Esophagus muscularis mucosa (tissue), 4 donors: ENCODE measurements at regions not wholly inside any gene's neighbourhood (a gene's known extent, or its start where the extent isn't known, plus 50 kb on each side); places are given as distances from the start of the nearest gene placed in this dataset.

Experiments
- DNase-seq: peaks from one replicate; pipeline ENCODE4 v3.0.0-alpha.2; 2017; ENCODE audit errors: extremely low spot score
- H3K27ac ChIP-seq, 4 donors: fragments of 200-600 bp; sonication (generic); replicated peaks in 1 of 4; 1 replicate in 3 of 4; 2 replicates in 1 of 4; pipeline ENCODE4 v1.5.1; 2016 to 2019; ENCODE audit warnings: mild to moderate bottlenecking in 1 of 4
- H3K27me3 ChIP-seq, 4 donors: fragments of 200-600 bp; sonication (generic); one replicate each; pipeline versions ENCODE4 v1.5.1 to v1.6.0; 2016 to 2019
- H3K36me3 ChIP-seq, 4 donors: fragments of 200-600 bp; sonication (generic); one replicate each; pipeline ENCODE4 v1.5.1; 2016 to 2019
- H3K4me1 ChIP-seq, 4 donors: fragments of 200-600 bp; sonication (generic); one replicate each; pipeline ENCODE4 v1.5.1; 2016 to 2019
- H3K4me3 ChIP-seq, 4 donors: fragments of 200-600 bp; sonication (generic); 1 replicate in 2 of 4; 2 replicates in 2 of 4; pipeline ENCODE4 v1.5.1; 2016 to 2019; ENCODE audit warnings: mild to moderate bottlenecking in 4 of 4, moderate library complexity in 1 of 4
- H3K9me3 ChIP-seq, 4 donors: fragments of 200-600 bp; sonication (generic); 1 replicate in 3 of 4; 2 replicates in 1 of 4; pipeline ENCODE4 v1.5.1; 2016 to 2019
- CTCF ChIP-seq, 3 experiments: fragments of 200-600 bp in 2 of 3; fragments of 450-650 bp in 1 of 3; sonication (generic) in 2 of 3; IDR thresholded peaks; one replicate each; pipeline ENCODE4 v1.5.1; 2017 to 2019; ENCODE audit warnings: antibody characterized with exemption in 3 of 3, mild to moderate bottlenecking in 2 of 3, moderate library complexity in 1 of 3
- EP300 ChIP-seq: sonication (generic); formaldehyde crosslinking; IDR thresholded peaks from one replicate; pipeline ENCODE4 v1.6.1; 2017; ENCODE audit warnings: antibody characterized with exemption
- POLR2A ChIP-seq: fragments of 450-650 bp; IDR thresholded peaks from one replicate; pipeline ENCODE4 v1.6.1; 2017; ENCODE audit warnings: antibody characterized with exemption, moderate library complexity, mild to moderate bottlenecking, low read depth
- POLR2AphosphoS5 ChIP-seq, 2 donors: sonication (generic); formaldehyde crosslinking; IDR thresholded peaks; one replicate each; pipeline ENCODE4 v1.6.1; 2017; ENCODE audit warnings: antibody characterized with exemption in 2 of 2
- WGBS: methylation state at CpG from one replicate; pipeline ENCODE4 v1.1.5; 2018; 5-methylcytosine and 5-hydroxymethylcytosine counted together
- intact Hi-C: fragments of 100-400 bp; cut with DNase I; formaldehyde crosslinking; loops from one replicate; pipeline ENCODE4 v1.15.1; 2023

GRCh38 chr18:78724214-78724914 lies 255.3 kb upstream of the SALL3 start:
- Histone ChIP-seq H3K4me1 (peaks cover 0 to 15% (median 12%) of the 10 kb centered on the region in 4 donors), H3K27me3 (no peaks in the 10 kb centered on the region), H3K27ac (no peak overlapping the region), H3K4me3 (no peak overlapping the region), H3K9me3 (no peaks in the 10 kb centered on the region), H3K36me3 (no peaks in the 10 kb centered on the region)
- TF ChIP-seq POLR2A, result no peak
- TF ChIP-seq EP300, result no peak
- TF ChIP-seq POLR2AphosphoS5 (IDR thresholded peaks at IDR 0.05), result no peak
- no peak for TF ChIP-seq CTCF (IDR thresholded peaks at IDR 0.05)
- no peak for DNase-seq
- intact Hi-C loops, result no loop called here
- WGBS, result 72% methylated on average over 15 of the region's 15 CpGs

- no peak for DNase-seq
- Histone ChIP-seq H3K4me1 (peaks cover 0 to 13% (median 11%) of the 10 kb centered on the region in 4 donors), H3K9me3 (no peaks in the 10 kb centered on the region), H3K27ac (no peak overlapping the region), H3K4me3 (no peak overlapping the region), H3K27me3 (no peaks in the 10 kb centered on the region), H3K36me3 (no peaks in the 10 kb centered on the region)
- WGBS, result 89% methylated on average over 10 of the region's 10 CpGs
- TF ChIP-seq CTCF (IDR thresholded peaks at IDR 0.05) (no peak), POLR2AphosphoS5 (IDR thresholded peaks at IDR 0.05) (no peak), EP300 (no peak), POLR2A (no peak)
- intact Hi-C loops, result no loop called here
Observed at GRCh38 chr18:78725426-78725825, 254.2 kb upstream of the SALL3 start.

- H3K4me3 ChIP-seq, result no peak overlapping the region
- 91% methylated on average over 50 of the region's 50 CpGs for WGBS
- TF ChIP-seq EP300 (no peak), CTCF (IDR thresholded peaks at IDR 0.05) (no peak), POLR2AphosphoS5 (IDR thresholded peaks at IDR 0.05) (no peak), POLR2A (no peak)
- no peak for DNase-seq
- H3K4me1 ChIP-seq, result peaks cover 0 to 2% (median under 1%) of the 10 kb centered on the region in 4 donors
- no peaks in the 10 kb centered on the region for H3K36me3 ChIP-seq
- H3K9me3 ChIP-seq, result no peaks in the 10 kb centered on the region
- no peak overlapping the region for H3K27ac ChIP-seq
- intact Hi-C loops, result no loop called here
- H3K27me3 ChIP-seq, result peaks cover 0 to 5% (median 0%) of the 10 kb centered on the region in 4 donors
Observed at GRCh38 chr18:78726326-78727056, 253.1 kb upstream of the SALL3 start.

- intact Hi-C loops, result no loop called here
- H3K9me3 ChIP-seq, result no peaks in the 10 kb centered on the region
- no peaks in the 10 kb centered on the region for H3K4me1 ChIP-seq
- WGBS, result 94% methylated on average over 17 of the region's 25 CpGs
- no peak for DNase-seq
- no peak overlapping the region for H3K4me3 ChIP-seq
- peaks cover 0 to 12% (median 0%) of the 10 kb centered on the region in 4 donors for H3K27me3 ChIP-seq
- no peak overlapping the region for H3K27ac ChIP-seq
- no peaks in the 10 kb centered on the region for H3K36me3 ChIP-seq
- TF ChIP-seq POLR2AphosphoS5 (IDR thresholded peaks at IDR 0.05) (no peak), CTCF (IDR thresholded peaks at IDR 0.05) (no peak), EP300 (no peak), POLR2A (no peak)
Observed at GRCh38 chr18:78727057-78727739, 252.4 kb upstream of the SALL3 start.
